Astrocyte of the spinal cord (primary cell): ENCODE measurements at regions not wholly inside any gene's neighbourhood (a gene's known extent, or its start where the extent isn't known, plus 50 kb on each side); places are given as distances from the start of the nearest gene placed in this dataset.
"Not testable (repeated sequence)": the region's sequence is repeated elsewhere in the genome, so short reads cannot be mapped to it uniquely, and the experiment has no call there.

Experiments used
- DNase-seq: peaks from one replicate; pipeline ENCODE4 v3.0.0; 2011; ENCODE audit warnings: low read depth, low spot score
- H3K4me3 ChIP-seq: 2 replicates; pipeline ENCODE4 v1.5.1; 2011; ENCODE audit warnings: low read depth, mild to moderate bottlenecking, low read length, moderate library complexity
- CTCF ChIP-seq: IDR thresholded peaks from 2 replicates; pipeline ENCODE4 v1.5.1; 2012; ENCODE audit warnings: low read depth, mild to moderate bottlenecking, low read length, inconsistent platforms
- in situ Hi-C: cut with HindIII; loops from 2 replicates; pipeline ENCODE4 v1.10.0; 2017; ENCODE audit warnings: low sequenced_read_pairs

- in situ Hi-C loops = no loop called here
- no peak for DNase-seq
- H3K4me3 ChIP-seq = no peak overlapping the region
- TF ChIP-seq CTCF = no peak
These were observed 202.2 kb downstream of the EXOC5 start for GRCh38 chr14:57066463-57066862.

DNA sequence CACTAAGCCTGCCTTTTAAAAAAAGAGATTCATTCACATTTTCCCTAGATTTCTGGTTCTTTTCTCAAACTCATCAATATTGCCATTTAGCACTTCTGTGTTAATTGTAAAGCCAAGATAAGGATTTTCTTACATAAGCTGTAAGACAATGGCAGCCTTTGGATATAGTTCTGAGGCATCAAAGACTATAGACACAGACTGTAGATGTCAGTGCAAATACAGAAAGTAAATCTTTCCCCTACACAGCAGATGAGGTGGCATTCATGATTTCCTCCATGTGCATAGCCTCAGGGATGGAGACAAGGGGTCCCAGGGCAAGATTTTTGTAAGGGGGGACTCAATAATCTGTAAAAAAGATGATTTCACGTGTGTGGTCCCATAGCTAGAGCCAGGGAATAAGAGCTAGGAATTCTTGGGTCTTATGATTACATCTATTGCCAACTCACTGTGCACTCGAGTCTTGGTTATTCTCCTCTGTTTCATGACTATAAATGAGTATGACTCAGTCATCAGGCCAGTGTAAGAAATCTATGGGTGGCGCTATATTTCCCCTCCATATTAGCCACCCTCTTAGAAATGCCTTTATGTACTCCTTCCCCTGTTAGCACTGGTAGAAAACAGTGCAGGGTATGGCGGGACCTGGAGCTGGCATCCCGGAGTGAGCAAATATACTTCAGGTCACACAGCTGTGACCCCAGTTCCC lies 207.5 kb downstream of the EXOC5 start:
- H3K4me3 ChIP-seq = no peak overlapping the region
- no peak for TF ChIP-seq CTCF
- DNase-seq = no peak
- in situ Hi-C loops = no loop called here

DNA sequence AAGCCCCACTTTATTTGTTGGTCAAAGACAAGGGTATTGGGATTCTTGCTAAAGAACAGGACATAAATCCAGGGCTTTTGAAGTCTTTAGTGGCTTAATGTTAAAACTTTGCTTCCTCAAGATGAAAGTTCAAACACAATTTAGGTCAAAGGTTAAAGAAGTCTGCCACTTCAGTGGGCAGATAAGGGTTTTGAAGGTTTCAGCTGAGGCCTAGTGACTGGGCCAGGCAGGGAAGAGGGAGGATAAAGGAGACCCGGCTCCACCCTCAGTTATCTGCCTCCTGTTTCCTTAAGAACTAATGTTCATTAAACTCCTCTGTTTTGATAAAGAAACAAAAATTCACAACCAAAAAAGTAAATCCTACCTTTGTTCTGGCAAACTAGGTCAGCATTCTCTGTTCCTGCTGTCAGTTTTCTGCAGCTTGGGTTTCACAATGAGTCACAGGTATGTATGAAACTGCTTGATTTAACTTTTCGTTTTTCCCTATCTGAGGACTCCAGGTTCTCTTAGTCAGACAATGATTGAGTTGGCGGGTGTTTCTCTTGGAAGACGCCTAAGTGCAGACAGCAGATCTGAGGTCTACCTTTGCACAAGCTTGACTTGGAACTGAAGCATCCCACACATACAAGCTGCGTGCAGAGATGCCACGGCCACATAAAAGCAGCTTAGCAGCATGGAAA lies 208.3 kb downstream of the EXOC5 start:
- no peak for DNase-seq
- no peak for TF ChIP-seq CTCF
- in situ Hi-C loops = no loop called here
- no peak overlapping the region for H3K4me3 ChIP-seq

- no peak for TF ChIP-seq CTCF
These were observed 210.4 kb downstream of the EXOC5 start for GRCh38 chr14:57058319-57058718.

GRCh38 chr14:57057803-57058202 lies 210.9 kb downstream of the EXOC5 start:
- no peak for DNase-seq
- no peak overlapping the region for H3K4me3 ChIP-seq
- no peak for TF ChIP-seq CTCF
- in situ Hi-C loops = no loop called here

More at GRCh38 chr14:57058319-57058718, 210.4 kb downstream of the EXOC5 start:
- in situ Hi-C loops = no loop called here
- no peak overlapping the region for H3K4me3 ChIP-seq
- no peak for DNase-seq

DNA sequence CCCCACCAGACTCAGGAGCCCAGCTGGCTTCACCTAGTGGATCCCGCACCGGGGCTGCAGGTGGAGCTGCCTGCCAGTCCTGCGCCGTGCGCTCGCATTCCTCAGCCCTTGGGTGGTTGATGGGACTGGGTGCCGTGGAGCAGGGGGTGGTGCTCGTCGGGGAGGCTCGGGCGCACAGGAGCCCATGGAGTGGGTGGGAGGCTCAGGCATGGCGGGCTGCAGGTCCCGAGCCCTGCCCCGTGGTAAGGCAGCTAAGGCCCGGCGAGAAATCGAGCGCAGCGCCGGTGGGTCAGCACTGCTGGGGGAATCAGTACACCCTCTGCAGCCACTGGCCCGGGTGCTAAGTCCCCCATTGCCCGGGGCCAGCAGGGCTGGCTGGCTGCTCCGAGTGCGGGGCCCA lies 212.2 kb downstream of the EXOC5 start:
- in situ Hi-C loops, DNase-seq, H3K4me3 ChIP-seq: not testable (repeated sequence)

DNA sequence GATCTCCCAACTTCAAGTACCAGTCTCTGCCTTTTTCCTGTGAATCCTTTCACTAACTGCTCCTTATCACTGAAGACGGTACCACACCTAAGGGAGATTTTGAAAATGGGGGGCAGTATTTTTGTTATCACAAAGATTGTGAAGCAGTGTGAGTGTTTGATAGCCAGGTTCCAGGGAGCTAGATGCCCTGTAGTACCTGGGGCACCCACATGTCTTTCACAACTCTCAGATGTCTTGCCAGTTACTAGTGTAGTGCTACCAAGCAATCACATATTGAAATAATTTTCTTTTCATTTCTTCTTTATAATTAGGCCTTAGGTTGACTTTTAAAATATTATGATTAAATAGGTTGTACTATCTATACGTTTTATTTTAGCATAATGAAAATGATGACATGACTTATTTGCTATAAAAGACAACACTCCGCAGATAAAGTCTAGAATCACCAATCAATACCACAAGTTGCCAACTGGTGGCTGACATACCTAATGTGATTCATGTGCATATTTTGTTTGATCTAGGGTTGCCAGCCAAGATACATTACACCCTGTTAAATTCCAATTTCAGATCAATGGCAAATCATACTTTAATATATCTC lies 215.9 kb downstream of the EXOC5 start:
- DNase-seq = no peak
- no peak overlapping the region for H3K4me3 ChIP-seq
- in situ Hi-C loops = no loop called here
- no peak for TF ChIP-seq CTCF
